ENCODE measurements at regions not wholly inside any gene's neighbourhood (a gene's known extent, or its start where the extent isn't known, plus 50 kb on each side); places are given as distances from the start of the nearest gene placed in this dataset.

DNA sequence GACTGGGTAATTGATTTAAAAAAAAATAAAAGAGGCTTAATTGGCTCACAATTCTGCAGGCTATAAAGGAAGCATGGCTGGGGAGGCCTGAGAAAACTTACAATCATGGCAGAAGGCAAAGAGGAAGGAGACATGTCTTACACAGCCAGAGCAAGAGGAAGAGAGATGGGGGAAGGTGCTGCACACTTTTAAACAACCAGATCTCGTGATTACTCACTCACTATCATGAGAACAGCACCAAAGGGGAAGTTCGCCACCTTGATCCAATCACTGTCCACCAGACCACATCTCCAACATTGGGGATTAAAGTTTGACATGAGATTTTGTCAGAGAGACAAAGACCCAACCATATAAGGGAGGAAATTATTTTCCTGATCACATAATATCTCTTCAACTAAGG, 138.8 kb upstream of the NR4A3 start:
- no peaks in the 10 kb centered on the region for H3K27me3 ChIP-seq (replicated peaks; ENCODE audit: insufficient read depth)
- no peak overlapping the region for H3K4me2 ChIP-seq (ENCODE audit: unreplicated experiment)
- H3F3A ChIP-seq (ENCODE audit: insufficient read depth), result no peaks in the 10 kb centered on the region
- TF ChIP-seq EZH2 (IDR thresholded peaks at IDR 0.05; ENCODE audit: insufficient read depth, poor library complexity, severe bottlenecking) (no peak), EZH2phosphoT487 (IDR thresholded peaks at IDR 0.05; ENCODE audit: insufficient read depth, low read depth) (no peak)
- no peaks in the 10 kb centered on the region for H3K9me2 ChIP-seq (ENCODE audit: insufficient read depth)
- no peaks in the 10 kb centered on the region for H3K36me3 ChIP-seq (ENCODE audit: low read depth)
- H3K79me2 ChIP-seq (ENCODE audit: insufficient read depth), result no peaks in the 10 kb centered on the region
- in situ Hi-C loops (cut with MboI), result no loop called here
- H3K9me3 ChIP-seq (ENCODE audit: low read depth), result no peaks in the 10 kb centered on the region
- no peaks in the 10 kb centered on the region for H4K20me1 ChIP-seq (ENCODE audit: insufficient read depth)
- no peak overlapping the region for H2AFZ ChIP-seq
- 64 to 81% methylated on average over 2 of the region's 2 CpGs for WGBS, 2 experiments (ENCODE audit: low coverage in 1 of 2, low lambda C conversion rate in 2 of 2, missing lambda C conversion rate in 2 of 2)
- no peak overlapping the region for H3K4me3 ChIP-seq
- peaks cover 11% of the 10 kb centered on the region for H3K4me1 ChIP-seq (ENCODE audit: insufficient read depth)
- no peak for DNase-seq
- no peak overlapping the region for H3K9ac ChIP-seq
- H3K27ac ChIP-seq, result no peak overlapping the region

DNA sequence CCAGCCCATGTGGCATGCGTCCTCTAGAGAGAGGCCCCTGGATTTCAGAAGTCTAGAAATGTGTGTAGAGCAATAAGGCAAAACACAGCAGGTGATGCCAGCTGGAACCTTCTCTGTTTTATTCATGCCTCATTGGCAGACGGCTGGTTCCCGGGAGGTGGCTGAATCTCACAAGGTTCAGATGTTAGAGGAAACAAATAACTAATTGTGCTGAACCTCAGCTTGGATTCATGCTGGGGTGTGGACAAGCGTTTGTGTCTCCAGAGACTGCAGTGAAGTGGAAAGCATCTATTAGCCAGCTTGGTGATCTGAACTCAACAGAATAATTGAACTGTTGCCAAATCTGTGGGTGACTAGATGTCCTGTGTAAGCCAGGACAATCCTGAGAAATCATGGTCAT, 131.1 kb upstream of the NR4A3 start:
- H3K27me3 ChIP-seq (replicated peaks; ENCODE audit: insufficient read depth), result no peaks in the 10 kb centered on the region
- H3K36me3 ChIP-seq (ENCODE audit: low read depth), result no peaks in the 10 kb centered on the region
- in situ Hi-C loops (cut with MboI), result no loop called here
- WGBS, 2 experiments (ENCODE audit: low coverage in 1 of 2, low lambda C conversion rate in 2 of 2, missing lambda C conversion rate in 2 of 2), result 16 to 21% methylated on average over 4 of the region's 4 CpGs
- H3K4me3 ChIP-seq, result no peak overlapping the region
- H3F3A ChIP-seq (ENCODE audit: insufficient read depth), result no peaks in the 10 kb centered on the region
- no peaks in the 10 kb centered on the region for H4K20me1 ChIP-seq (ENCODE audit: insufficient read depth)
- no peak overlapping the region for H3K27ac ChIP-seq
- no peaks in the 10 kb centered on the region for H3K4me1 ChIP-seq (ENCODE audit: insufficient read depth)
- TF ChIP-seq EZH2phosphoT487 (IDR thresholded peaks at IDR 0.05; ENCODE audit: insufficient read depth, low read depth) (no peak), EZH2 (IDR thresholded peaks at IDR 0.05; ENCODE audit: insufficient read depth, poor library complexity, severe bottlenecking) (no peak)
- H3K79me2 ChIP-seq (ENCODE audit: insufficient read depth), result no peaks in the 10 kb centered on the region
- H2AFZ ChIP-seq, result no peak overlapping the region
- H3K9ac ChIP-seq, result no peak overlapping the region
- no peak overlapping the region for H3K4me2 ChIP-seq (ENCODE audit: unreplicated experiment)
- H3K9me3 ChIP-seq (ENCODE audit: low read depth), result no peaks in the 10 kb centered on the region
- H3K9me2 ChIP-seq (ENCODE audit: insufficient read depth), result no peaks in the 10 kb centered on the region
- no peak for DNase-seq

- no peaks in the 10 kb centered on the region for H3F3A ChIP-seq (ENCODE audit: insufficient read depth)
- no peaks in the 10 kb centered on the region for H4K20me1 ChIP-seq (ENCODE audit: insufficient read depth)
- in situ Hi-C loops (cut with MboI), result no loop called here
- H3K36me3 ChIP-seq (ENCODE audit: low read depth), result no peaks in the 10 kb centered on the region
- H3K27me3 ChIP-seq (replicated peaks; ENCODE audit: insufficient read depth), result no peaks in the 10 kb centered on the region
- H3K79me2 ChIP-seq (ENCODE audit: insufficient read depth), result no peaks in the 10 kb centered on the region
- no peak overlapping the region for H3K27ac ChIP-seq
- no peaks in the 10 kb centered on the region for H3K4me1 ChIP-seq (ENCODE audit: insufficient read depth)
- 58 to 59% methylated on average over 3 of the region's 3 CpGs for WGBS, 2 experiments (ENCODE audit: low coverage in 1 of 2, low lambda C conversion rate in 2 of 2, missing lambda C conversion rate in 2 of 2)
- H3K9me2 ChIP-seq (ENCODE audit: insufficient read depth), result no peaks in the 10 kb centered on the region
- H2AFZ ChIP-seq, result no peak overlapping the region
- no peak for TF ChIP-seq EZH2phosphoT487 (IDR thresholded peaks at IDR 0.05; ENCODE audit: insufficient read depth, low read depth)
- no peak for TF ChIP-seq EZH2 (IDR thresholded peaks at IDR 0.05; ENCODE audit: insufficient read depth, poor library complexity, severe bottlenecking)
- peak; percentile 10 for DNase-seq
- H3K4me2 ChIP-seq (ENCODE audit: unreplicated experiment), result no peak overlapping the region
- H3K9ac ChIP-seq, result no peak overlapping the region
- no peak overlapping the region for H3K4me3 ChIP-seq
- H3K9me3 ChIP-seq (ENCODE audit: low read depth), result no peaks in the 10 kb centered on the region
These were observed 127.8 kb upstream of the NR4A3 start for GRCh38 chr9:99693888-99694287.

DNA sequence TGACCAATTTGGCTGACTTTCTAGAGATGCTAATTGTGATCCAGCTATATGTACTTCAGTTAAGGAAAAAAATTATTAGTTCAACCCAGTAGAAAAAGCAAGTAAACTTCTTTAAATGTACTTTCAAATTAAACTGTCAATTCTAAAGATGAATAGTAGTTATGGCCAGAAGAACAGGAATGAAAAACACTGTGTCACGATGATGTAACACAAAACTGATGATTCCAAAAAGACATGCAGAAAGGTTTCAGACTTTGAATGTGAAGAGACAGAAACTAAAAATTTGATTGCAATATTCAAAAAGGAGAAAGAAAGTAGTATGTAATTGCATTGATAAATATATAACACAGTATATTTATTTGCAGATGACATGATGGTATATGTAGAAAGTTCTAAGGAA, 127.3 kb upstream of the NR4A3 start:
- Histone ChIP-seq H4K20me1 (ENCODE audit: insufficient read depth) (no peaks in the 10 kb centered on the region), H3K27me3 (replicated peaks; ENCODE audit: insufficient read depth) (no peaks in the 10 kb centered on the region), H3K36me3 (ENCODE audit: low read depth) (no peaks in the 10 kb centered on the region), H3K4me2 (ENCODE audit: unreplicated experiment) (no peak overlapping the region), H3F3A (ENCODE audit: insufficient read depth) (no peaks in the 10 kb centered on the region), H3K4me3 (no peak overlapping the region), H3K9ac (no peak overlapping the region), H3K4me1 (ENCODE audit: insufficient read depth) (no peaks in the 10 kb centered on the region), H2AFZ (no peak overlapping the region), H3K27ac (no peak overlapping the region), H3K9me3 (ENCODE audit: low read depth) (no peaks in the 10 kb centered on the region), H3K9me2 (ENCODE audit: insufficient read depth) (no peaks in the 10 kb centered on the region), H3K79me2 (ENCODE audit: insufficient read depth) (no peaks in the 10 kb centered on the region)
- no peak for DNase-seq
- TF ChIP-seq EZH2 (IDR thresholded peaks at IDR 0.05; ENCODE audit: insufficient read depth, poor library complexity, severe bottlenecking) (no peak), EZH2phosphoT487 (IDR thresholded peaks at IDR 0.05; ENCODE audit: insufficient read depth, low read depth) (no peak)
- 85 to 93% methylated on average over 1 of the region's 1 CpG for WGBS, 2 experiments (ENCODE audit: low coverage in 1 of 2, low lambda C conversion rate in 2 of 2, missing lambda C conversion rate in 2 of 2)
- in situ Hi-C loops (cut with MboI), result no loop called here

DNA sequence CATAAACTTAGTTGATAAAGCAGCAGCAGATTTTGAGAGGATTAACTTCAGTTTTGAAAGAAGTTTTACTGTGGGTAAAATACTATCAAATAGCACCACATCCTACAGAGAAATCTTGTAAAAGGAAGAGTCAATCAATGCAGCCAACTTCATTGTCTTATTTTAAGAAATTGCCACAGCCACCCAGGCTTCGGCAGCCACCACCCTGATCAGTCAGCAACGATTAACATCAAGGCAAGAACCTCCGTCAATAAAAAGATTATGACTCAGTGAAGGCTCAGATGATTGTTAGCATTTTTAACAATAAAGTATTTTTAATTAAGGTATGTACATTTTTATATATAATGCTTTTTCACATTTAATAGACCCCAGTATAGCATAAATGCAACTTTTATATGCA, 122.3 kb upstream of the NR4A3 start:
- no peak overlapping the region for H3K27ac ChIP-seq
- H3K9me3 ChIP-seq (ENCODE audit: low read depth), result no peaks in the 10 kb centered on the region
- no peaks in the 10 kb centered on the region for H3K4me1 ChIP-seq (ENCODE audit: insufficient read depth)
- H3K9me2 ChIP-seq (ENCODE audit: insufficient read depth), result no peaks in the 10 kb centered on the region
- H2AFZ ChIP-seq, result no peak overlapping the region
- no peaks in the 10 kb centered on the region for H3F3A ChIP-seq (ENCODE audit: insufficient read depth)
- no peaks in the 10 kb centered on the region for H3K79me2 ChIP-seq (ENCODE audit: insufficient read depth)
- no peaks in the 10 kb centered on the region for H3K36me3 ChIP-seq (ENCODE audit: low read depth)
- in situ Hi-C loops (cut with MboI), result no loop called here
- no peak overlapping the region for H3K4me3 ChIP-seq
- WGBS, 2 experiments (ENCODE audit: low coverage in 1 of 2, low lambda C conversion rate in 2 of 2, missing lambda C conversion rate in 2 of 2), result 81 to 82% methylated on average over 3 of the region's 3 CpGs
- no peaks in the 10 kb centered on the region for H4K20me1 ChIP-seq (ENCODE audit: insufficient read depth)
- DNase-seq, result no peak
- H3K4me2 ChIP-seq (ENCODE audit: unreplicated experiment), result no peak overlapping the region
- TF ChIP-seq EZH2phosphoT487 (IDR thresholded peaks at IDR 0.05; ENCODE audit: insufficient read depth, low read depth), result no peak
- no peak for TF ChIP-seq EZH2 (IDR thresholded peaks at IDR 0.05; ENCODE audit: insufficient read depth, poor library complexity, severe bottlenecking)
- H3K9ac ChIP-seq, result no peak overlapping the region
- H3K27me3 ChIP-seq (replicated peaks; ENCODE audit: insufficient read depth), result no peaks in the 10 kb centered on the region
